PC-9 (cell line): ENCODE measurements at regions not wholly inside any gene's neighbourhood (a gene's known extent, or its start where the extent isn't known, plus 50 kb on each side); places are given as distances from the start of the nearest gene placed in this dataset.

Experiments used
- BruUV-seq: library from RNA; stranded (reverse); fragments of 400-500 nt; replicated peaks from 2 replicates; lab custom pipeline; 2021; lab: Mats Ljungman, UMichigan
- CTCF ChIA-PET: fragments of 300-600 bp; sonication (Branson Sonifier 250); formaldehyde crosslinking; loops from one replicate; lab custom pipeline; 2022; ENCODE audit warnings: antibody characterized with exemption; lab: Charles Lee
- POLR2A ChIA-PET: fragments of 300-600 bp; sonication (Branson Sonifier 250); formaldehyde crosslinking; loops from one replicate; lab custom pipeline; 2022; ENCODE audit warnings: antibody characterized with exemption; ENCODE audit not compliant: unreplicated experiment; lab: Charles Lee
- DNase-seq, 2 experiments: peaks; one replicate each; pipeline versions ENCODE4 v3.0.0 to v3.0.0-alpha.2; 2015 to 2022; ENCODE audit warnings: mixed read lengths in 1 of 2
- H2AFZ ChIP-seq: fragments of 200-600 bp; sonication (generic); 2 replicates; pipeline ENCODE4 v1.8.1; 2017; ENCODE audit warnings: antibody characterized with exemption
- H3F3A ChIP-seq: fragments of 200-600 bp; sonication (generic); 2 replicates; pipeline ENCODE4 v1.8.1; 2017; ENCODE audit warnings: antibody characterized with exemption, mild to moderate bottlenecking, low read depth; ENCODE audit not compliant: insufficient read depth
- H3K27ac ChIP-seq: fragments of 200-600 bp; sonication (generic); 2 replicates; pipeline ENCODE4 v1.6.1; 2016; ENCODE audit warnings: mixed run types
- H3K27me3 ChIP-seq: fragments of 200-600 bp; sonication (generic); 2 replicates; pipeline ENCODE4 v1.6.1; 2016; ENCODE audit warnings: low read depth, mixed run types; ENCODE audit not compliant: insufficient read depth
- H3K36me3 ChIP-seq: fragments of 200-600 bp; sonication (generic); 2 replicates; pipeline ENCODE4 v1.6.1; 2016; ENCODE audit warnings: low read depth, mixed run types
- H3K4me1 ChIP-seq: fragments of 200-600 bp; sonication (generic); replicated peaks from 2 replicates; pipeline ENCODE4 v1.6.1; 2016; ENCODE audit warnings: mixed run types; ENCODE audit not compliant: insufficient read depth
- H3K4me2 ChIP-seq: fragments of 200-600 bp; sonication (generic); 2 replicates; pipeline ENCODE4 v1.6.1; 2017; ENCODE audit warnings: mixed run types
- H3K4me3 ChIP-seq: fragments of 200-600 bp; sonication (generic); 2 replicates; pipeline ENCODE4 v1.6.1; 2016; ENCODE audit warnings: mixed run types
- H3K79me2 ChIP-seq: fragments of 200-600 bp; sonication (generic); 2 replicates; pipeline ENCODE4 v1.6.1; 2017; ENCODE audit warnings: low read depth, mixed run types
- H3K9me2 ChIP-seq: fragments of 200-600 bp; sonication (generic); 2 replicates; pipeline ENCODE4 v1.8.1; 2017; ENCODE audit warnings: mild to moderate bottlenecking; ENCODE audit not compliant: insufficient read depth
- H3K9me3 ChIP-seq: fragments of 200-600 bp; sonication (generic); 2 replicates; pipeline ENCODE4 v1.8.1; 2016; ENCODE audit warnings: low read depth; ENCODE audit not compliant: insufficient read depth
- H4K20me1 ChIP-seq: fragments of 200-600 bp; sonication (generic); 2 replicates; pipeline ENCODE4 v1.8.1; 2017; ENCODE audit not compliant: insufficient read depth
- EZH2 ChIP-seq: fragments of 200-600 bp; sonication (generic); IDR thresholded peaks from 2 replicates; pipeline ENCODE4 v1.8.0; 2017; ENCODE audit warnings: antibody characterized with exemption, low read depth
- intact Hi-C: fragments of 100-400 bp; cut with micrococcal nuclease; formaldehyde crosslinking; loops from one replicate; pipeline ENCODE4 v1.10.0; 2022; ENCODE audit not compliant: unreplicated experiment
- TF ChIP-seq, protein P1 (sequence below): fragments of 200-600 bp; sonication (generic); conservative IDR thresholded peaks from 2 replicates; pipeline ENCODE4 v1.6.1; 2017; ENCODE audit warnings: mixed run types, antibody characterized with exemption, mild to moderate bottlenecking, moderate library complexity

DNA sequence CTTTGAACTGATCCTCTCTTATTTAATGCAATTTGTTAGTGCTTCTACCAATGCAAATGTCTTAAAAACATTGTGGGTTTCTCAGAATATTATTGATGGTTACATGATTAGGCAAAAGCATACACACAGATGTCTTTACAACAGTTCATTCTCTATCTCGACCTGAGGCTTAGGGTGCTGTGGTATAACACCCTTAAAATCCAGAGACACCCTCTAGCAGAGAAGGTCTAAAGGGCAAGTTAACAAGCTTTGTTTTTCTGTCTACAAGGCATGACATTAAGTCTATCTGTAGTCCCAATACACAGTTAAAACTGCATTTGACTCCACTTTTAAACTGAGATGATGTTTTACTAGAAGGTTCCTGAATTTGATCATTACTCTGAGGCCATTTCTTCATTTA, 518.7 kb upstream of the MEF2C start:
- BruUV-seq = no TSS peak
- Histone ChIP-seq H4K20me1 (no peaks in the 10 kb centered on the region), H3K9me2 (no peaks in the 10 kb centered on the region), H3K4me3 (no peak overlapping the region), H3F3A (no peaks in the 10 kb centered on the region), H3K4me2 (no peak overlapping the region), H3K27ac (no peak overlapping the region), H2AFZ (no peak overlapping the region), H3K36me3 (no peaks in the 10 kb centered on the region), H3K27me3 (no peaks in the 10 kb centered on the region), H3K79me2 (no peaks in the 10 kb centered on the region), H3K9me3 (no peaks in the 10 kb centered on the region), H3K4me1 (peaks cover 10% of the 10 kb centered on the region)
- intact Hi-C loops = no loop called here
- TF ChIP-seq EZH2 = no peak
- no peak for DNase-seq
- CTCF ChIA-PET = no interaction called here
- POLR2A ChIA-PET = no interaction called here

DNA sequence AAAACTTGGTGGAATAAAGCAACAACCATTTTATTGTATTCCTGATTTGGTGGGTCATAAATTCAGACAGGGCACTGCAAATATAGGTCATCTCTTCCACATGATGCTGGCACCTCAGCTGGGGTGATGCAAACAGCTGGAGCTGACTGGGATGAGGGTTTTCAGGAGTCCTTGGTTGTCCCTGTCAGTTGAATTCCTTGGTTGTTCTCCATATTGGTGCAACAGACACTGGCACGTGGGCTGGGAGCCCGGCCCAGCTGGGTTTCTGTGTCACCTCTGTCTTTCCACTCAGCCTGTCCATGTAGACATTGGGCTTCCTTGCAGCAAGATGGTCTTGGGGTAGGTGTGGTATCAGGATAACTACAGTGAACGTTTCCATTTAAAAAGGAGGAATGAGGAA, 518.0 kb upstream of the MEF2C start:
- peak overlapping the region; percentile 46; the same call in 1 of the 2 replicates for H2AFZ ChIP-seq
- DNase-seq = no peak
- no peaks in the 10 kb centered on the region for H3K79me2 ChIP-seq
- no peaks in the 10 kb centered on the region for H3F3A ChIP-seq
- no TSS peak for BruUV-seq
- H3K9me3 ChIP-seq = no peaks in the 10 kb centered on the region
- no peak overlapping the region for H3K4me3 ChIP-seq
- no peak overlapping the region for H3K4me2 ChIP-seq
- peaks cover 16% of the 10 kb centered on the region for H3K4me1 ChIP-seq
- no peaks in the 10 kb centered on the region for H3K36me3 ChIP-seq
- intact Hi-C loops = no loop called here
- H4K20me1 ChIP-seq = no peaks in the 10 kb centered on the region
- CTCF ChIA-PET = no interaction called here
- TF ChIP-seq EZH2 = no peak
- TF ChIP-seq, protein P1, sequence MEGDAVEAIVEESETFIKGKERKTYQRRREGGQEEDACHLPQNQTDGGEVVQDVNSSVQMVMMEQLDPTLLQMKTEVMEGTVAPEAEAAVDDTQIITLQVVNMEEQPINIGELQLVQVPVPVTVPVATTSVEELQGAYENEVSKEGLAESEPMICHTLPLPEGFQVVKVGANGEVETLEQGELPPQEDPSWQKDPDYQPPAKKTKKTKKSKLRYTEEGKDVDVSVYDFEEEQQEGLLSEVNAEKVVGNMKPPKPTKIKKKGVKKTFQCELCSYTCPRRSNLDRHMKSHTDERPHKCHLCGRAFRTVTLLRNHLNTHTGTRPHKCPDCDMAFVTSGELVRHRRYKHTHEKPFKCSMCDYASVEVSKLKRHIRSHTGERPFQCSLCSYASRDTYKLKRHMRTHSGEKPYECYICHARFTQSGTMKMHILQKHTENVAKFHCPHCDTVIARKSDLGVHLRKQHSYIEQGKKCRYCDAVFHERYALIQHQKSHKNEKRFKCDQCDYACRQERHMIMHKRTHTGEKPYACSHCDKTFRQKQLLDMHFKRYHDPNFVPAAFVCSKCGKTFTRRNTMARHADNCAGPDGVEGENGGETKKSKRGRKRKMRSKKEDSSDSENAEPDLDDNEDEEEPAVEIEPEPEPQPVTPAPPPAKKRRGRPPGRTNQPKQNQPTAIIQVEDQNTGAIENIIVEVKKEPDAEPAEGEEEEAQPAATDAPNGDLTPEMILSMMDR = no peak
- POLR2A ChIA-PET = interaction anchor here (0.6 kb wide), 1 partner anchor 37 kb away, joined by 4 read pairs; no protein-coding TSS in a partner anchor
- H3K27me3 ChIP-seq = no peaks in the 10 kb centered on the region
- H3K27ac ChIP-seq = no peak overlapping the region
- no peaks in the 10 kb centered on the region for H3K9me2 ChIP-seq

GRCh38 chr5:89399548-89399947, 516.6 kb upstream of the MEF2C start:
- H2AFZ ChIP-seq = no peak overlapping the region
- no peaks in the 10 kb centered on the region for H3K9me2 ChIP-seq
- POLR2A ChIA-PET = interaction anchor here (0.6 kb wide), 1 partner anchor 147 kb away, joined by 3 read pairs; no protein-coding TSS in a partner anchor
- no peak for DNase-seq
- no peak overlapping the region for H3K4me3 ChIP-seq
- H3K27me3 ChIP-seq = no peaks in the 10 kb centered on the region
- no peak overlapping the region for H3K27ac ChIP-seq
- no peaks in the 10 kb centered on the region for H3K9me3 ChIP-seq
- no peak for TF ChIP-seq EZH2
- TF ChIP-seq, protein P1 = no peak
- H3K4me2 ChIP-seq = no peak overlapping the region
- no peaks in the 10 kb centered on the region for H3K36me3 ChIP-seq
- no peaks in the 10 kb centered on the region for H4K20me1 ChIP-seq
- intact Hi-C loops = no loop called here
- CTCF ChIA-PET = no interaction called here
- no peaks in the 10 kb centered on the region for H3K79me2 ChIP-seq
- no peaks in the 10 kb centered on the region for H3F3A ChIP-seq
- H3K4me1 ChIP-seq = peaks cover 17% of the 10 kb centered on the region
- BruUV-seq = no TSS peak

DNA sequence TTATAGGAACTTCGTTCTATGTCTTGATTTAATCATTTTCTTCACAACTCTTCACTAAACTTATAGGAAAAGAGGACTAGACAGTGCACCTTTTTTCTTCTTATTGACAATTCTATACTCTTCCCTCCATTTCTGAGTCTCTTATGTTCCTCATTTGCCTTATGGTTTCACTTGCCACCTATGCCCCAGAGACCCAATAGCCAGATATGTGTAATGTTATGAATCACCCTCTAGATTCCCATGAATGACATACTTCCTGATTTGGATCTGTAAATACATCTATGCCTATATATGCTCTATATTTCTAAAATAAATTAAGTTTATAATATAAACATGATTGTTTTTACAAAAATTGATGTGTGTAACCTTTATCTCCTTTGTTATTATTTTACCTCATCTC, 514.1 kb upstream of the MEF2C start:
- BruUV-seq = no TSS peak
- no peak for TF ChIP-seq EZH2
- TF ChIP-seq, protein P1 = no peak
- no peaks in the 10 kb centered on the region for H3F3A ChIP-seq
- CTCF ChIA-PET = no interaction called here
- no peaks in the 10 kb centered on the region for H3K36me3 ChIP-seq
- peak overlapping the region; percentile 43 for H3K4me2 ChIP-seq
- H2AFZ ChIP-seq = peak overlapping the region; percentile 73
- H3K9me3 ChIP-seq = no peaks in the 10 kb centered on the region
- no peak overlapping the region; the same call in 1 of the 2 replicates for H3K4me3 ChIP-seq
- no peaks in the 10 kb centered on the region for H3K79me2 ChIP-seq
- intact Hi-C loops = no loop called here
- no peaks in the 10 kb centered on the region for H3K27me3 ChIP-seq
- no peaks in the 10 kb centered on the region for H3K9me2 ChIP-seq
- POLR2A ChIA-PET = no interaction called here
- H3K4me1 ChIP-seq = peaks cover 17% of the 10 kb centered on the region
- DNase-seq = peak in 1 of 2 experiments; percentile 47
- peak overlapping the region; percentile 41 for H3K27ac ChIP-seq
- no peaks in the 10 kb centered on the region for H4K20me1 ChIP-seq
